Activated CD8-positive, alpha-beta memory T cell treated with anti-CD3 and anti-CD28 coated beads for 24 hours (primary cell): ENCODE measurements at regions not wholly inside any gene's neighbourhood (a gene's known extent, or its start where the extent isn't known, plus 50 kb on each side); places are given as distances from the start of the nearest gene placed in this dataset.
"Not testable (repeated sequence)": the region's sequence is repeated elsewhere in the genome, so short reads cannot be mapped to it uniquely, and the experiment has no call there.

Experiments
- DNase-seq: peaks from one replicate; pipeline ENCODE4 v3.0.0-alpha.2; 2020

GRCh38 chr7:10648289-10648688 is 325.4 kb upstream of the PHF14 start:
- no peak for DNase-seq

GRCh38 chr7:10649120-10649519 is 324.6 kb upstream of the PHF14 start:
- not testable (repeated sequence) for DNase-seq

- DNase-seq, result no peak
These were observed 318.6 kb upstream of the PHF14 start for GRCh38 chr7:10655031-10655430.

- no peak for DNase-seq
These were observed 316.5 kb upstream of the PHF14 start for GRCh38 chr7:10657201-10657600.

GRCh38 chr7:10657837-10658236 is 315.8 kb upstream of the PHF14 start:
- DNase-seq, result no peak

- DNase-seq, result no peak
These were observed 311.2 kb upstream of the PHF14 start for GRCh38 chr7:10662491-10662890.

- no peak for DNase-seq
These were observed 310.4 kb upstream of the PHF14 start for GRCh38 chr7:10662982-10663884.

- no peak for DNase-seq
These were observed 301.5 kb upstream of the PHF14 start for GRCh38 chr7:10672186-10672585.

GRCh38 chr7:10677211-10677610 is 296.5 kb upstream of the PHF14 start:
- no peak for DNase-seq

- no peak for DNase-seq
These were observed 295.9 kb upstream of the PHF14 start for GRCh38 chr7:10677668-10678232.

GRCh38 chr7:10684606-10685005 is 289.1 kb upstream of the PHF14 start:
- no peak for DNase-seq

- DNase-seq, result no peak
These were observed 288.6 kb upstream of the PHF14 start for GRCh38 chr7:10685040-10685439.

GRCh38 chr7:10688544-10688943 is 285.1 kb upstream of the PHF14 start:
- no peak for DNase-seq

GRCh38 chr7:10696064-10696463 is 277.6 kb upstream of the PHF14 start:
- DNase-seq, result no peak

GRCh38 chr7:10703059-10703458 is 270.6 kb upstream of the PHF14 start:
- no peak for DNase-seq

GRCh38 chr7:10703981-10704380 is 269.7 kb upstream of the PHF14 start:
- DNase-seq, result no peak

GRCh38 chr7:10704653-10705052 is 269.0 kb upstream of the PHF14 start:
- no peak for DNase-seq

- no peak for DNase-seq
These were observed 266.7 kb upstream of the PHF14 start for GRCh38 chr7:10706875-10707493.

GRCh38 chr7:10707519-10707918 is 266.2 kb upstream of the PHF14 start:
- DNase-seq, result no peak

- DNase-seq, result no peak
These were observed 265.2 kb upstream of the PHF14 start for GRCh38 chr7:10708447-10708846.

GRCh38 chr7:10718768-10719167 is 254.9 kb upstream of the PHF14 start:
- no peak for DNase-seq

GRCh38 chr7:10720042-10720441 is 253.6 kb upstream of the PHF14 start:
- no peak for DNase-seq

GRCh38 chr7:10721289-10721688 is 252.4 kb upstream of the PHF14 start:
- DNase-seq, result no peak

- no peak for DNase-seq
These were observed 249.8 kb upstream of the PHF14 start for GRCh38 chr7:10723832-10724231.
